PC-3 (cell line): ENCODE measurements at regions not wholly inside any gene's neighbourhood (a gene's known extent, or its start where the extent isn't known, plus 50 kb on each side); places are given as distances from the start of the nearest gene placed in this dataset.

ENCODE experiments used
- EZH2 ChIP-seq: fragments of 300-600 bp; sonication (generic); IDR thresholded peaks from one replicate; pipeline ENCODE4 v1.6.1; 2017; ENCODE audit warnings: antibody characterized with exemption, mild to moderate bottlenecking, low read length; ENCODE audit not compliant: unreplicated experiment
- EZH2phosphoT487 ChIP-seq: fragments of 300-600 bp; sonication (generic); IDR thresholded peaks from 2 replicates; pipeline ENCODE4 v1.6.1; 2018; ENCODE audit warnings: mild to moderate bottlenecking, antibody characterized with exemption, low read length, borderline replicate concordance
- TF ChIP-seq, protein P1 (sequence below): fragments of 300-600 bp; sonication (generic); conservative IDR thresholded peaks from 2 replicates; pipeline ENCODE4 v1.5.1; 2017; ENCODE audit warnings: antibody characterized with exemption, low read depth, mild to moderate bottlenecking, low read length

DNA sequence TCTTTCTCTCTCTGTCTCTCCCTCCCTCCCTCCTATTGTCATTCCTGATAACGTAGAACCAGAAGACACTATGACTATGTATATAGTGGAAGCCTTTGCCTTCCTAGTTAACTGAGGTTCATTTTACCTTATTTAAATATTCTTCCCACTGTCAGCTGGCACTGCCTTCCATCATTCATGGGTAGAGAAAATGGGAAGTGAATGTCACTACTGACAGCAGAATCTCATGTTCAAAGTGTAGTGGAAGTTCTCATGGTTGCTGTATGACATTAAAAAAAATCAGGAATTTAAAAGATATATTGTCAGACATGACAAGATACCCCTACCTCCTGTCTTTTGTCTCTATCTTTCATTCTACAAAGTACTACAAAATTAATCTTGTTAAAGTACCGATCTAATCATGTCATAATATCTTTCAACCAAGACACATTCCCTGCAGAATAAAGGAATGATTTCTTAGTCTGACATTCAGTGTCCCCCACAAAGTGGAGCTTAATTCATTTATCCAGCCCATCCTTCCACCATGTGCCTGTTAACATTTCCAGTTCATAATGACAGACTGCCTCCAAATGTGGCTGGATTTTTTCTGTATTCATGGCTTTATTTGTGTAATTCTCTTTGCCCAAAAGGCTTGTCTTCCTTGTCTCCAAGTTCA lies 250.1 kb upstream of the CDH20 start:
- TF ChIP-seq, protein P1, sequence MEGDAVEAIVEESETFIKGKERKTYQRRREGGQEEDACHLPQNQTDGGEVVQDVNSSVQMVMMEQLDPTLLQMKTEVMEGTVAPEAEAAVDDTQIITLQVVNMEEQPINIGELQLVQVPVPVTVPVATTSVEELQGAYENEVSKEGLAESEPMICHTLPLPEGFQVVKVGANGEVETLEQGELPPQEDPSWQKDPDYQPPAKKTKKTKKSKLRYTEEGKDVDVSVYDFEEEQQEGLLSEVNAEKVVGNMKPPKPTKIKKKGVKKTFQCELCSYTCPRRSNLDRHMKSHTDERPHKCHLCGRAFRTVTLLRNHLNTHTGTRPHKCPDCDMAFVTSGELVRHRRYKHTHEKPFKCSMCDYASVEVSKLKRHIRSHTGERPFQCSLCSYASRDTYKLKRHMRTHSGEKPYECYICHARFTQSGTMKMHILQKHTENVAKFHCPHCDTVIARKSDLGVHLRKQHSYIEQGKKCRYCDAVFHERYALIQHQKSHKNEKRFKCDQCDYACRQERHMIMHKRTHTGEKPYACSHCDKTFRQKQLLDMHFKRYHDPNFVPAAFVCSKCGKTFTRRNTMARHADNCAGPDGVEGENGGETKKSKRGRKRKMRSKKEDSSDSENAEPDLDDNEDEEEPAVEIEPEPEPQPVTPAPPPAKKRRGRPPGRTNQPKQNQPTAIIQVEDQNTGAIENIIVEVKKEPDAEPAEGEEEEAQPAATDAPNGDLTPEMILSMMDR: no peak
- TF ChIP-seq EZH2phosphoT487 (no peak), EZH2 (no peak)
